ENCODE measurements at regions not wholly inside any gene's neighbourhood (a gene's known extent, or its start where the extent isn't known, plus 50 kb on each side); places are given as distances from the start of the nearest gene placed in this dataset.

DNA sequence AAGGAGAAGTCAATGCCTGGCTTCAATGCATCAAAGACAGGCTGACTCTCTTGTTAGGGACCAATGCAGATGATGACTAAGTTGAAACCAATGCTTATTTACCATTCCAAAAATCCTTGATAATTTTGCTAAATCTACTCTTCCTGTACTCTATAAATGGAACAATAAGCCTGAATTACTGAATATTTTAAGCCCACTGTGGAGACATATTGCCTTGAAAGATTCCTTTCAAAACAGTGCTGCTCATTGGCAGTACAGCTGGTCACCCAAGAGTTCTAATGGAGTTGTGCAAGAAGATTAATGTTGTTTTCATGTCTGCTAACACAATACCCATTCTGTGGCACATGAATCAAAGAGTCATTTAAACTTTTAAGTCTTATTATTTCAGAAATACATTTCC lies 181.0 kb upstream of the CBLB start:
- no peak overlapping the region for H3K4me3 ChIP-seq (ENCODE audit: low read length)
- Mint-ChIP-seq H3K4me3 (no peak overlapping the region), H3K27me3 (ENCODE audit: insufficient read depth) (no peaks in the 10 kb centered on the region), H3K36me3 (ENCODE audit: low read depth) (no peaks in the 10 kb centered on the region), H3K27ac (no peak overlapping the region), H3K9me3 (peaks cover 3% of the 10 kb centered on the region), H3K4me1 (peaks cover 20% of the 10 kb centered on the region)
- no peak for DNase-seq
- H3K9ac ChIP-seq (ENCODE audit: extremely low read depth, low read length, poor library complexity, severe bottlenecking): no peak overlapping the region
- no peak overlapping the region for H3K27ac ChIP-seq (ENCODE audit: low read depth, low read length)
- H3K9me3 ChIP-seq (ENCODE audit: control insufficient read depth, low read length): peaks cover 4% of the 10 kb centered on the region
- H3K27me3 ChIP-seq (ENCODE audit: control insufficient read depth, insufficient read depth, low read length, poor library complexity, severe bottlenecking): no peaks in the 10 kb centered on the region
- TF ChIP-seq, protein P1, sequence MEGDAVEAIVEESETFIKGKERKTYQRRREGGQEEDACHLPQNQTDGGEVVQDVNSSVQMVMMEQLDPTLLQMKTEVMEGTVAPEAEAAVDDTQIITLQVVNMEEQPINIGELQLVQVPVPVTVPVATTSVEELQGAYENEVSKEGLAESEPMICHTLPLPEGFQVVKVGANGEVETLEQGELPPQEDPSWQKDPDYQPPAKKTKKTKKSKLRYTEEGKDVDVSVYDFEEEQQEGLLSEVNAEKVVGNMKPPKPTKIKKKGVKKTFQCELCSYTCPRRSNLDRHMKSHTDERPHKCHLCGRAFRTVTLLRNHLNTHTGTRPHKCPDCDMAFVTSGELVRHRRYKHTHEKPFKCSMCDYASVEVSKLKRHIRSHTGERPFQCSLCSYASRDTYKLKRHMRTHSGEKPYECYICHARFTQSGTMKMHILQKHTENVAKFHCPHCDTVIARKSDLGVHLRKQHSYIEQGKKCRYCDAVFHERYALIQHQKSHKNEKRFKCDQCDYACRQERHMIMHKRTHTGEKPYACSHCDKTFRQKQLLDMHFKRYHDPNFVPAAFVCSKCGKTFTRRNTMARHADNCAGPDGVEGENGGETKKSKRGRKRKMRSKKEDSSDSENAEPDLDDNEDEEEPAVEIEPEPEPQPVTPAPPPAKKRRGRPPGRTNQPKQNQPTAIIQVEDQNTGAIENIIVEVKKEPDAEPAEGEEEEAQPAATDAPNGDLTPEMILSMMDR (conservative IDR thresholded peaks at IDR 0.05): no peak
- H3K4me1 ChIP-seq (ENCODE audit: control insufficient read depth, insufficient read depth, low read length): no peaks in the 10 kb centered on the region
- no peaks in the 10 kb centered on the region for H3K36me3 ChIP-seq (ENCODE audit: control insufficient read depth, insufficient read depth, low read length)

DNA sequence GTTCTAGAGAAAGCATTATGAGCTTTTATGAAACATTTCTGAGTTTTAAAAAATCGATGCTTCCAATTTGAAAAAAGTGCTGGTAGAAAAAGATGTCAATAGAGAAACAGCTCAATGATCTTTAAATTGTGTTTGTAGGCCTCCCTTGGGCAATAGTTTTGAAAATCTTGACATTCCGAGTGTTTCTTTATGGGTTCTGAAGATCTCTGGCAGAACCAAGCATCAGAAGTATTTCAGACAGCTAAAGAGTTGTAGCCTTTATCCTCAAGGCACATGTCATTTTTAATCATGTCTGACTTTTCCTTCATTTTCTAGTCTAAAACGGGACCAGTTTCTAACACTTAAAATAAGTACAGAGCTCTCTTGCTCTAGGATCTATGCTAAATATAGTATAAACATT lies 188.1 kb upstream of the CBLB start:
- peaks cover 11% of the 10 kb centered on the region for H3K4me1 Mint-ChIP-seq
- no peak overlapping the region for H3K27ac ChIP-seq (ENCODE audit: low read depth, low read length)

DNA sequence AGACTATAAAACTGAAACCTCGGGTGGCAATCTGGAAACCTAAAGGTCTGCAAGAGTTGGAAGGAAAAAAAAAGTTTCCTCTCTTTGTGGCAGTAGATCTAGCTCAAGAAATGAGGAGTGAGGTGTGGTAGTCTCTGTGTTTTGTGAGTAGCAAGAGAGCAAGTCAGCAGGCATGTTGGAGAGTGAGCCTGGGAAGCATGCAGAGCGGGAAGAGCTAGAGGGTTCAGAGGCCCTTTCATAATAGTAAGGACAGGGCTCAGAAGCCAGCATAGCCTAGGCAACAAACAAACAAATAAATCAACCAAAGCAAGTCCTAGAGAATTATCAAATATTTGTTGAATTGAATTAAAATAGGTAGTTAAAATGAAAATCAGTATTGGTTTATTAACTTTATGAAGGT lies 189.7 kb upstream of the CBLB start:
- Histone ChIP-seq H3K9ac (ENCODE audit: extremely low read depth, low read length, poor library complexity, severe bottlenecking) (no peak overlapping the region), H3K4me1 (ENCODE audit: control insufficient read depth, insufficient read depth, low read length) (peaks cover 2% of the 10 kb centered on the region), H3K27ac (ENCODE audit: low read depth, low read length) (no peak overlapping the region), H3K4me3 (ENCODE audit: low read length) (no peak overlapping the region), H3K27me3 (ENCODE audit: control insufficient read depth, insufficient read depth, low read length, poor library complexity, severe bottlenecking) (no peaks in the 10 kb centered on the region), H3K36me3 (ENCODE audit: control insufficient read depth, insufficient read depth, low read length) (no peaks in the 10 kb centered on the region), H3K9me3 (ENCODE audit: control insufficient read depth, low read length) (peaks cover 11% of the 10 kb centered on the region)
- Mint-ChIP-seq H3K27me3 (ENCODE audit: insufficient read depth) (no peaks in the 10 kb centered on the region), H3K9me3 (peaks cover 6% of the 10 kb centered on the region), H3K36me3 (ENCODE audit: low read depth) (no peaks in the 10 kb centered on the region), H3K27ac (no peak overlapping the region), H3K4me1 (peaks cover 11% of the 10 kb centered on the region), H3K4me3 (no peak overlapping the region)
- TF ChIP-seq, protein P1 (conservative IDR thresholded peaks at IDR 0.05): no peak
- WGBS, 2 experiments (ENCODE audit: insufficient coverage in 1 of 2, insufficient read length in 1 of 2): 90% methylated on average over 2 of the region's 2 CpGs; no CpG with 5 or more reads in 1 of the 2 experiments
- no peak for DNase-seq

More for the DNA sequence above, 188.1 kb upstream of the CBLB start:
- Histone ChIP-seq H3K27me3 (ENCODE audit: control insufficient read depth, insufficient read depth, low read length, poor library complexity, severe bottlenecking) (no peaks in the 10 kb centered on the region), H3K9ac (ENCODE audit: extremely low read depth, low read length, poor library complexity, severe bottlenecking) (no peak overlapping the region), H3K36me3 (ENCODE audit: control insufficient read depth, insufficient read depth, low read length) (no peaks in the 10 kb centered on the region), H3K4me3 (ENCODE audit: low read length) (no peak overlapping the region), H3K4me1 (ENCODE audit: control insufficient read depth, insufficient read depth, low read length) (peaks cover 2% of the 10 kb centered on the region), H3K9me3 (ENCODE audit: control insufficient read depth, low read length) (peaks cover 6% of the 10 kb centered on the region)
- 89 to 100% methylated on average over 1 to 3 of the region's 3 CpGs for WGBS, 2 experiments (ENCODE audit: insufficient coverage in 1 of 2, insufficient read length in 1 of 2)
- TF ChIP-seq, protein P1 (conservative IDR thresholded peaks at IDR 0.05): no peak
- Mint-ChIP-seq H3K27me3 (ENCODE audit: insufficient read depth) (no peaks in the 10 kb centered on the region), H3K9me3 (peaks cover 4% of the 10 kb centered on the region), H3K27ac (no peak overlapping the region), H3K36me3 (ENCODE audit: low read depth) (no peaks in the 10 kb centered on the region), H3K4me3 (no peak overlapping the region)
- no peak for DNase-seq

Measured in endodermal cell (in vitro differentiated cells).